WERI-Rb-1 (cell line): ENCODE measurements at regions not wholly inside any gene's neighbourhood (a gene's known extent, or its start where the extent isn't known, plus 50 kb on each side); places are given as distances from the start of the nearest gene placed in this dataset.

Experiments used
- DNase-seq: peaks from one replicate; pipeline ENCODE4 v3.0.0-alpha.2; 2020
- H3K27ac ChIP-seq: fragments of 250-450 bp; sonication (Bioruptor Pico); 2 replicates; pipeline ENCODE4 v1.5.1; 2020; ENCODE audit warnings: mild to moderate bottlenecking, moderate library complexity
- H3K27me3 ChIP-seq: fragments of 250-450 bp; sonication (Bioruptor Pico); 2 replicates; pipeline ENCODE4 v1.5.1; 2021; ENCODE audit warnings: mild to moderate bottlenecking, low read depth, moderate library complexity; ENCODE audit not compliant: insufficient read depth, severe bottlenecking
- H3K36me3 ChIP-seq: fragments of 250-450 bp; sonication (Bioruptor Pico); 2 replicates; pipeline ENCODE4 v1.5.1; 2020; ENCODE audit warnings: mild to moderate bottlenecking, moderate library complexity
- H3K4me3 ChIP-seq: 2 replicates; pipeline ENCODE4 v1.5.1; 2011; ENCODE audit warnings: low read depth, mild to moderate bottlenecking, control low read depth, low read length
- H3K9me3 ChIP-seq: fragments of 250-450 bp; sonication (Bioruptor Pico); 2 replicates; pipeline ENCODE4 v1.5.1; 2021; ENCODE audit warnings: mild to moderate bottlenecking, moderate library complexity; ENCODE audit not compliant: severe bottlenecking
- TF ChIP-seq, protein P1 (sequence below): IDR thresholded peaks from 2 replicates; pipeline ENCODE4 v1.5.1; 2011; ENCODE audit warnings: low read depth, mild to moderate bottlenecking, control low read depth, inconsistent platforms, low read length

DNA sequence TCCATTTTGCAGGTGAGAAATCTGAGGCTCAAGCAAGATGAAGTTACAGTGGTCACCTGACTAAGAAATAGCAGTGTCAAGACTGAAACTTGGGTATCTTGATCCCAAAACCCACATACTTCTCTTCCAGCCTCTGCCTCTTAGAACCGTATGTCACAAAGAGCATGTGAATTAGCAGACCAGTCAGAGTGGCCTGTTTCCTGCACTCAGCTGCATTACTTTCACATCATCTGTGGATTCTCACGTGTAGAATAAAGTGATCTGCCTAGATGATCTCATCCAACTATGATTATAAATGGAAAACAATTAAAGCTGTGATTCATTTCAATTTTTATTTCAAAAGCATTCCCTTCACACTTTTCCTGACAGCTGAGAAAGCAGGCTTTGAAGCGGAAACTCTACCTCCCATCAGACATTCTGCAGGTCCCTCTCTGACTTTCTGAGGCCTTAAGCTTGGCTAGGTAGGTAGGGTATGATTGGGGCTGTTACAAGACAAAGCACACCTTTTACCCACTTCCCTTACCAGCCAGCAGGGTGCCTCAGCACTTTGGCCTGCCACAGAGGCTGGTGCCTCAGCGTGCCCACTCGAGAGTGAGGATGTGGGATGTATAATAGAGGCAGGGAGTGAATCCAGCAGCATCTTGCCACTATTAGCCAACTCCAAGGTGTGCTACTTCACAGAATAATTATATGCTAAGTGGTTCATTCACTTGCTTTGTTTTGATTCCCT, 70.2 kb upstream of the PDE1C start:
- Histone ChIP-seq H3K36me3 (no peaks in the 10 kb centered on the region), H3K4me3 (no peak overlapping the region), H3K9me3 (no peaks in the 10 kb centered on the region), H3K27me3 (no peaks in the 10 kb centered on the region), H3K27ac (no peak overlapping the region)
- no peak for DNase-seq
- TF ChIP-seq, protein P1, sequence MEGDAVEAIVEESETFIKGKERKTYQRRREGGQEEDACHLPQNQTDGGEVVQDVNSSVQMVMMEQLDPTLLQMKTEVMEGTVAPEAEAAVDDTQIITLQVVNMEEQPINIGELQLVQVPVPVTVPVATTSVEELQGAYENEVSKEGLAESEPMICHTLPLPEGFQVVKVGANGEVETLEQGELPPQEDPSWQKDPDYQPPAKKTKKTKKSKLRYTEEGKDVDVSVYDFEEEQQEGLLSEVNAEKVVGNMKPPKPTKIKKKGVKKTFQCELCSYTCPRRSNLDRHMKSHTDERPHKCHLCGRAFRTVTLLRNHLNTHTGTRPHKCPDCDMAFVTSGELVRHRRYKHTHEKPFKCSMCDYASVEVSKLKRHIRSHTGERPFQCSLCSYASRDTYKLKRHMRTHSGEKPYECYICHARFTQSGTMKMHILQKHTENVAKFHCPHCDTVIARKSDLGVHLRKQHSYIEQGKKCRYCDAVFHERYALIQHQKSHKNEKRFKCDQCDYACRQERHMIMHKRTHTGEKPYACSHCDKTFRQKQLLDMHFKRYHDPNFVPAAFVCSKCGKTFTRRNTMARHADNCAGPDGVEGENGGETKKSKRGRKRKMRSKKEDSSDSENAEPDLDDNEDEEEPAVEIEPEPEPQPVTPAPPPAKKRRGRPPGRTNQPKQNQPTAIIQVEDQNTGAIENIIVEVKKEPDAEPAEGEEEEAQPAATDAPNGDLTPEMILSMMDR, result peak; percentile 19; the same call in 1 of the 2 replicates

DNA sequence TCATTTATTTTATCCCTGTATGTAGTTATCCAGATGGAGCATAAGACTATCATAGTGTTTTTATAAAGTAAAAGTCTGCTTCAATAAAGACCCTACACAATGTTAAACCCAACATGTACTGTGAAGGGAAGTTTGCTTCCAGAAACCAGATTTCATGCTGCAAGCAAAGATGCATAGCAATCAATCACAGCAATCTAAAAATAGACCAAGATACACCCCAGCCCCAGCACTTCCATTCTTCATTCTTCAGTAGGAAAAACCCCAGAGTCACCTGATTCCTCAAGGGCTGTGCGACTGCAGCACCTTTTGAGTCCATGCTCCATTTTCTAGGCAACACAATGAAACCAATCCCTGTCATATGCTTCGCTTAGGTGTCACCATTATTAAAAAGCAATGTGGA, 66.9 kb upstream of the PDE1C start:
- Histone ChIP-seq H3K9me3 (no peaks in the 10 kb centered on the region), H3K36me3 (no peaks in the 10 kb centered on the region), H3K4me3 (no peak overlapping the region), H3K27ac (no peak overlapping the region), H3K27me3 (no peaks in the 10 kb centered on the region)
- TF ChIP-seq, protein P1, result no peak
- DNase-seq, result no peak

DNA sequence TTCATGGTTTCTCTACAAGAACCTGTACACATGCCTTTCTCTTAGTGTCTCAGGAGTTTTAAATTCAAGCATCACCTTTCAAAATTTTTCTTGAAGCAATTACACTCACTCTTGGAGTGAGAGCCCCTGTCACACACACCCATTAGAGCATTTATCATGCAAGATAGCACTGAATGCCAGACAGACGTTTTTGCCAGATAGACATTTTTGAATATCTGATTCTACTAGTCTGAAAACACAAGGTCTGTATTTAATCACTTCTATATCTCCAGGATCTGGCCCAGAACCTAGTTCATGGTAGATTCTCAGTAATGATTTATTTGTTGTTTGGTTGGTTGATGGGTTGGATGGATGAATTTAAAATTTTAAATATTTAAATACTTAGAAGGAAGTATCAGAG, 60.9 kb upstream of the PDE1C start:
- no peak overlapping the region for H3K4me3 ChIP-seq
- no peaks in the 10 kb centered on the region for H3K36me3 ChIP-seq
- no peak overlapping the region for H3K27ac ChIP-seq
- TF ChIP-seq, protein P1, result no peak
- no peak for DNase-seq
- H3K27me3 ChIP-seq, result no peaks in the 10 kb centered on the region
- no peaks in the 10 kb centered on the region for H3K9me3 ChIP-seq

DNA sequence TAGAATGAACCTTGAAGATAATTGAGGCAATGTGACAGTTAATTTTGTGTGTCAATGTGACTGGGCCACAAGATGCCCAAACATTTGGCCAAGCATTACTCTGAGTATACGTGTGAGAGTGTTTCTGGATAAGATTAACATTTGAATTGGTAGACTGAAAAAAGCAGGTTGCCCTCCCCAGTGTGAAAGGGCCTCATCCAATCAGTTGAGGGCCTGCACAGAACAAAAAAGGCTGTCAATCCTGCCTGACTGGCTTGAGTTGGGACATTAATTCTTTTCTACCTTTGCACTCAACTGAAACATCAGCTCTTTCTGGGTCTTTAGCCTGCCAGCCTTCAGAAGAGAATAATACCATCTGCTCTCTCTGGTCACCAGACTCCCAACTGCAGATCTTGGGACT, 56.6 kb upstream of the PDE1C start:
- Histone ChIP-seq H3K27ac (no peak overlapping the region), H3K9me3 (no peaks in the 10 kb centered on the region), H3K27me3 (no peaks in the 10 kb centered on the region), H3K36me3 (no peaks in the 10 kb centered on the region), H3K4me3 (no peak overlapping the region)
- DNase-seq, result no peak
- TF ChIP-seq, protein P1, result no peak
